ENCODE measurements at regions not wholly inside any gene's neighbourhood (a gene's known extent, or its start where the extent isn't known, plus 50 kb on each side); places are given as distances from the start of the nearest gene placed in this dataset.

GRCh38 chr4:10178763-10179162 lies 62.2 kb upstream of the WDR1 start:
- Histone ChIP-seq H3K4me1 (ENCODE audit: control insufficient read depth in 1 of 2, insufficient read depth in 2 of 2, low read length in 2 of 2) (no peaks in the 10 kb centered on the region), H3K36me3 (ENCODE audit: control insufficient read depth in 1 of 2, insufficient read depth in 2 of 2, low read length in 2 of 2) (no peaks in the 10 kb centered on the region), H3K4me3 (replicated peaks in 1 of 2; ENCODE audit: low read depth in 1 of 2, low read length in 2 of 2) (no peak overlapping the region), H3K9ac (ENCODE audit: low read length) (no peak overlapping the region), H3K27ac (ENCODE audit: low read depth, low read length) (no peak overlapping the region), H3K4me2 (ENCODE audit: low read length) (no peak overlapping the region), H4K20me1 (ENCODE audit: insufficient read depth) (no peaks in the 10 kb centered on the region), H3K27me3 (ENCODE audit: insufficient read depth, low read length) (peaks cover 7% of the 10 kb centered on the region; the same call in 1 of the 2 replicates), H3K79me2 (ENCODE audit: insufficient read depth, low read length) (no peaks in the 10 kb centered on the region), H2AFZ (ENCODE audit: low read depth, low read length, poor library complexity, severe bottlenecking) (no peak overlapping the region), H3K9me2 (ENCODE audit: insufficient read depth) (no peaks in the 10 kb centered on the region), H3K9me3 (ENCODE audit: control insufficient read depth in 1 of 2, insufficient read depth in 1 of 2, low read depth in 1 of 2, low read length in 2 of 2) (no peaks in the 10 kb centered on the region)
- DNase-seq (ENCODE audit: low read depth, low spot score) (no peak), ATAC-seq (no peak)
- CTCF ChIA-PET, result no interaction called here
- no TSS peak for BruUV-seq (replicated peaks)
- intact Hi-C loops (cut with micrococcal nuclease), result no loop called here
- no peak for TF ChIP-seq ZBTB33 (IDR thresholded peaks at IDR 0.05; ENCODE audit: extremely low read depth, insufficient replicate concordance, low read length)
- no peak for TF ChIP-seq POLR2AphosphoS5 (IDR thresholded peaks at IDR 0.05; ENCODE audit: low read depth, low read length)
- TF ChIP-seq RAD21 (IDR thresholded peaks at IDR 0.05; ENCODE audit: low read depth), result no peak
- TF ChIP-seq CBX3 (IDR thresholded peaks at IDR 0.05; ENCODE audit: low read depth), result no peak
- no peak for TF ChIP-seq EZH2phosphoT487 (IDR thresholded peaks at IDR 0.05; ENCODE audit: borderline replicate concordance)
- TF ChIP-seq POLR2A (IDR thresholded peaks at IDR 0.05; ENCODE audit: borderline replicate concordance, extremely low read depth, insufficient read depth, insufficient read length), result no peak
- POLR2A ChIA-PET, result no interaction called here
- RAD21 ChIA-PET (ENCODE audit: low non-redundant PET in 1 of 2, low total read pairs in 2 of 2, uncharacterized antibody in 2 of 2, unreplicated experiment in 2 of 2), result no interaction called here

- H3K9ac ChIP-seq (ENCODE audit: low read length), result no peak overlapping the region
- no TSS peak for BruUV-seq (replicated peaks)
- ChIA-PET POLR2A (no interaction called here), CTCF (no interaction called here), RAD21 (ENCODE audit: low non-redundant PET in 1 of 2, low total read pairs in 2 of 2, uncharacterized antibody in 2 of 2, unreplicated experiment in 2 of 2) (no interaction called here)
- H3K36me3 ChIP-seq (ENCODE audit: control insufficient read depth in 1 of 2, insufficient read depth in 2 of 2, low read length in 2 of 2), result no peaks in the 10 kb centered on the region
- no peak overlapping the region for H3K4me2 ChIP-seq (ENCODE audit: low read length)
- H3K79me2 ChIP-seq (ENCODE audit: insufficient read depth, low read length), result no peaks in the 10 kb centered on the region
- no peaks in the 10 kb centered on the region for H3K9me3 ChIP-seq (ENCODE audit: control insufficient read depth in 1 of 2, insufficient read depth in 1 of 2, low read depth in 1 of 2, low read length in 2 of 2)
- DNase-seq (ENCODE audit: low read depth, low spot score), result no peak
- no peaks in the 10 kb centered on the region for H3K9me2 ChIP-seq (ENCODE audit: insufficient read depth)
- no peaks in the 10 kb centered on the region for H3K4me1 ChIP-seq (ENCODE audit: control insufficient read depth in 1 of 2, insufficient read depth in 2 of 2, low read length in 2 of 2)
- no peak overlapping the region for H3K4me3 ChIP-seq (replicated peaks in 1 of 2; ENCODE audit: low read depth in 1 of 2, low read length in 2 of 2)
- intact Hi-C loops (cut with micrococcal nuclease), result no loop called here
- H3K27ac ChIP-seq (ENCODE audit: low read depth, low read length), result no peak overlapping the region
- no peak for TF ChIP-seq ELF1 (IDR thresholded peaks at IDR 0.05; ENCODE audit: borderline replicate concordance, low read depth)
- peaks cover 3% of the 10 kb centered on the region; the same call in 1 of the 2 replicates for H3K27me3 ChIP-seq (ENCODE audit: insufficient read depth, low read length)
- no peak overlapping the region for H2AFZ ChIP-seq (ENCODE audit: low read depth, low read length, poor library complexity, severe bottlenecking)
- no peaks in the 10 kb centered on the region for H4K20me1 ChIP-seq (ENCODE audit: insufficient read depth)
- ATAC-seq, result no peak
Measured at GRCh38 chr4:10175626-10176025, 59.0 kb upstream of the WDR1 start.

Measured in HCT116 (cell line).